ENCODE measurements at regions not wholly inside any gene's neighbourhood (a gene's known extent, or its start where the extent isn't known, plus 50 kb on each side); places are given as distances from the start of the nearest gene placed in this dataset.

GRCh38 chr1:29441916-29442668 lies 205.8 kb downstream of the PTPRU start:
- no peaks in the 10 kb centered on the region for H3K9me2 ChIP-seq (ENCODE audit: insufficient read depth)
- intact Hi-C loops (cut with micrococcal nuclease): no loop called here
- H3K27me3 ChIP-seq (ENCODE audit: insufficient read depth, low read length): peaks cover 72% of the 10 kb centered on the region
- H3K9ac ChIP-seq (ENCODE audit: low read length): no peak overlapping the region
- H3K27ac ChIP-seq (ENCODE audit: low read depth, low read length): no peak overlapping the region
- TF ChIP-seq ZNF274 (IDR thresholded peaks at IDR 0.05; ENCODE audit: low read depth, low read length) (no peak), JUND (IDR thresholded peaks at IDR 0.05) (no peak), ZBTB33 (IDR thresholded peaks at IDR 0.05; ENCODE audit: extremely low read depth, insufficient replicate concordance, low read length) (no peak), POLR2A (IDR thresholded peaks at IDR 0.05; ENCODE audit: borderline replicate concordance, extremely low read depth, insufficient read depth, insufficient read length) (no peak), EGR1 (IDR thresholded peaks at IDR 0.05; ENCODE audit: low read depth) (no peak)
- no peaks in the 10 kb centered on the region for H3K36me3 ChIP-seq (ENCODE audit: control insufficient read depth in 1 of 2, insufficient read depth in 2 of 2, low read length in 2 of 2)
- no peaks in the 10 kb centered on the region for H4K20me1 ChIP-seq (ENCODE audit: insufficient read depth)
- H3K9me3 ChIP-seq (ENCODE audit: control insufficient read depth in 1 of 2, insufficient read depth in 1 of 2, low read depth in 1 of 2, low read length in 2 of 2): no peaks in the 10 kb centered on the region
- H3K79me2 ChIP-seq (ENCODE audit: insufficient read depth, low read length): no peaks in the 10 kb centered on the region
- ChIA-PET RAD21 (ENCODE audit: low non-redundant PET in 1 of 2, low total read pairs in 2 of 2, uncharacterized antibody in 2 of 2, unreplicated experiment in 2 of 2) (no interaction called here), POLR2A (no interaction called here), CTCF (no interaction called here)
- no peak overlapping the region for H3K4me2 ChIP-seq (ENCODE audit: low read length)
- DNase-seq (ENCODE audit: low read depth, low spot score): no peak
- H3K4me1 ChIP-seq (ENCODE audit: control insufficient read depth in 1 of 2, insufficient read depth in 2 of 2, low read length in 2 of 2): peaks cover 0 to 5% of the 10 kb centered on the region in 2 experiments; a peak in 2 of 4 replicates
- no peak for ATAC-seq
- no peak overlapping the region for H2AFZ ChIP-seq (ENCODE audit: low read depth, low read length, poor library complexity, severe bottlenecking)
- H3K4me3 ChIP-seq (replicated peaks in 1 of 2; ENCODE audit: low read depth in 1 of 2, low read length in 2 of 2): no peak overlapping the region
- BruUV-seq (replicated peaks): no TSS peak

GRCh38 chr1:29439615-29440014 lies 203.3 kb downstream of the PTPRU start:
- CTCF ChIA-PET: no interaction called here
- BruUV-seq (replicated peaks): no TSS peak
- POLR2A ChIA-PET: no interaction called here
- TF ChIP-seq MAX (IDR thresholded peaks at IDR 0.05): no peak
- no peak for TF ChIP-seq CEBPB (IDR thresholded peaks at IDR 0.05; ENCODE audit: low read depth)
- no peak for TF ChIP-seq POLR2A (IDR thresholded peaks at IDR 0.05; ENCODE audit: borderline replicate concordance, extremely low read depth, insufficient read depth, insufficient read length)
- no peak for TF ChIP-seq EZH2phosphoT487 (IDR thresholded peaks at IDR 0.05; ENCODE audit: borderline replicate concordance)
- TF ChIP-seq YY1 (IDR thresholded peaks at IDR 0.05; ENCODE audit: extremely low read depth, insufficient replicate concordance, low read depth, low read length): no peak
- TF ChIP-seq ZFX (IDR thresholded peaks at IDR 0.05): no peak
- TF ChIP-seq ZNF274 (IDR thresholded peaks at IDR 0.05; ENCODE audit: low read depth, low read length): no peak
- TF ChIP-seq REST (IDR thresholded peaks at IDR 0.05; ENCODE audit: low read depth): no peak
- TF ChIP-seq JUND (IDR thresholded peaks at IDR 0.05): no peak
- no peak for TF ChIP-seq CBX3 (IDR thresholded peaks at IDR 0.05; ENCODE audit: low read depth)
- no peak for TF ChIP-seq EGR1 (IDR thresholded peaks at IDR 0.05; ENCODE audit: low read depth)
- no peak for TF ChIP-seq FOSL1 (IDR thresholded peaks at IDR 0.05; ENCODE audit: low read depth)
- TF ChIP-seq TCF7L2 (IDR thresholded peaks at IDR 0.05; ENCODE audit: borderline replicate concordance, extremely low read depth, insufficient read depth, insufficient read length): no peak

More at GRCh38 chr1:29439615-29440014, 203.3 kb downstream of the PTPRU start:
- RAD21 ChIA-PET (ENCODE audit: low non-redundant PET in 1 of 2, low total read pairs in 2 of 2, uncharacterized antibody in 2 of 2, unreplicated experiment in 2 of 2): no interaction called here
- Histone ChIP-seq H3K9me3 (ENCODE audit: control insufficient read depth in 1 of 2, insufficient read depth in 1 of 2, low read depth in 1 of 2, low read length in 2 of 2) (no peaks in the 10 kb centered on the region), H2AFZ (ENCODE audit: low read depth, low read length, poor library complexity, severe bottlenecking) (no peak overlapping the region), H3K79me2 (ENCODE audit: insufficient read depth, low read length) (no peaks in the 10 kb centered on the region), H3K4me2 (ENCODE audit: low read length) (no peak overlapping the region), H3K36me3 (ENCODE audit: control insufficient read depth in 1 of 2, insufficient read depth in 2 of 2, low read length in 2 of 2) (no peaks in the 10 kb centered on the region), H3K4me1 (ENCODE audit: control insufficient read depth in 1 of 2, insufficient read depth in 2 of 2, low read length in 2 of 2) (peaks cover 0 to 5% of the 10 kb centered on the region in 2 experiments; a peak in 2 of 4 replicates), H3K27me3 (ENCODE audit: insufficient read depth, low read length) (peaks cover 80% of the 10 kb centered on the region), H3K9ac (ENCODE audit: low read length) (no peak overlapping the region), H3K4me3 (replicated peaks in 1 of 2; ENCODE audit: low read depth in 1 of 2, low read length in 2 of 2) (no peak overlapping the region), H3K27ac (ENCODE audit: low read depth, low read length) (no peak overlapping the region), H4K20me1 (ENCODE audit: insufficient read depth) (no peaks in the 10 kb centered on the region), H3K9me2 (ENCODE audit: insufficient read depth) (no peaks in the 10 kb centered on the region)
- ATAC-seq: no peak
- DNase-seq (ENCODE audit: low read depth, low spot score): no peak
- intact Hi-C loops (cut with micrococcal nuclease): no loop called here

All from HCT116 (cell line).